Activated CD4-positive, alpha-beta T cell treated with anti-CD3 and anti-CD28 coated beads, Interleukin-2, amount 10 ng/mL, durations not matched to agents 24 days and 14 days (primary cell): ENCODE measurements at regions not wholly inside any gene's neighbourhood (a gene's known extent, or its start where the extent isn't known, plus 50 kb on each side); places are given as distances from the start of the nearest gene placed in this dataset.
"Not testable (repeated sequence)": the region's sequence is repeated elsewhere in the genome, so short reads cannot be mapped to it uniquely, and the experiment has no call there.

Source experiments
- DNase-seq: peaks from one replicate; pipeline ENCODE4 v3.0.0; 2022
- H3K27ac Mint-ChIP-seq: one replicate; pipeline ENCODE4 v1.8.0; 2022; ENCODE audit warnings: mild to moderate bottlenecking, mixed read lengths
- H3K27me3 Mint-ChIP-seq: one replicate; pipeline ENCODE4 v1.8.0; 2022; ENCODE audit warnings: mixed read lengths
- H3K36me3 Mint-ChIP-seq: one replicate; pipeline ENCODE4 v1.8.0; 2022; ENCODE audit warnings: low read depth, mild to moderate bottlenecking, mixed read lengths
- H3K4me1 Mint-ChIP-seq: one replicate; pipeline ENCODE4 v1.8.0; 2021; ENCODE audit warnings: mixed read lengths
- H3K4me3 Mint-ChIP-seq: one replicate; pipeline ENCODE4 v1.8.0; 2022; ENCODE audit warnings: mild to moderate bottlenecking, moderate library complexity, mixed read lengths
- H3K9me3 Mint-ChIP-seq: one replicate; pipeline ENCODE4 v1.8.0; 2021; ENCODE audit warnings: mixed read lengths
- intact Hi-C: fragments of 100-400 bp; cut with micrococcal nuclease; formaldehyde crosslinking; loops from one replicate; pipeline ENCODE4 v1.15.1; 2023

- no peaks in the 10 kb centered on the region for H3K9me3 Mint-ChIP-seq
- no peaks in the 10 kb centered on the region for H3K36me3 Mint-ChIP-seq
- DNase-seq, result no peak
- intact Hi-C loops, result no loop called here
- H3K27me3 Mint-ChIP-seq, result no peaks in the 10 kb centered on the region
- no peak overlapping the region for H3K27ac Mint-ChIP-seq
- no peaks in the 10 kb centered on the region for H3K4me1 Mint-ChIP-seq
- no peak overlapping the region for H3K4me3 Mint-ChIP-seq
Observed at GRCh38 chr12:129959889-129960288, 56.1 kb upstream of the TMEM132D start.

GRCh38 chr12:129961091-129961490 is 57.3 kb upstream of the TMEM132D start:
- Mint-ChIP-seq H3K36me3 (no peaks in the 10 kb centered on the region), H3K27me3 (no peaks in the 10 kb centered on the region), H3K9me3 (peaks cover 3% of the 10 kb centered on the region), H3K4me3 (no peak overlapping the region), H3K4me1 (no peaks in the 10 kb centered on the region), H3K27ac (no peak overlapping the region)
- intact Hi-C loops, result no loop called here
- DNase-seq, result no peak

GRCh38 chr12:129961856-129962255 is 58.0 kb upstream of the TMEM132D start:
- DNase-seq, result no peak
- intact Hi-C loops, result no loop called here
- H3K27me3 Mint-ChIP-seq, result no peaks in the 10 kb centered on the region
- H3K36me3 Mint-ChIP-seq, result no peaks in the 10 kb centered on the region
- H3K4me1 Mint-ChIP-seq, result no peaks in the 10 kb centered on the region
- H3K9me3 Mint-ChIP-seq, result peaks cover 3% of the 10 kb centered on the region
- no peak overlapping the region for H3K4me3 Mint-ChIP-seq
- no peak overlapping the region for H3K27ac Mint-ChIP-seq

GRCh38 chr12:129964300-129964699 is 60.5 kb upstream of the TMEM132D start:
- H3K9me3 Mint-ChIP-seq, result peaks cover 3% of the 10 kb centered on the region
- no peak overlapping the region for H3K4me3 Mint-ChIP-seq
- DNase-seq, result no peak
- H3K36me3 Mint-ChIP-seq, result no peaks in the 10 kb centered on the region
- H3K4me1 Mint-ChIP-seq, result no peaks in the 10 kb centered on the region
- no peak overlapping the region for H3K27ac Mint-ChIP-seq
- no peaks in the 10 kb centered on the region for H3K27me3 Mint-ChIP-seq
- intact Hi-C loops, result no loop called here

GRCh38 chr12:129964826-129965457 is 61.1 kb upstream of the TMEM132D start:
- H3K27ac Mint-ChIP-seq, result no peak overlapping the region
- no peaks in the 10 kb centered on the region for H3K27me3 Mint-ChIP-seq
- no peaks in the 10 kb centered on the region for H3K36me3 Mint-ChIP-seq
- peaks cover 3% of the 10 kb centered on the region for H3K9me3 Mint-ChIP-seq
- no peak overlapping the region for H3K4me3 Mint-ChIP-seq
- no peaks in the 10 kb centered on the region for H3K4me1 Mint-ChIP-seq
- intact Hi-C loops, result no loop called here
- no peak for DNase-seq

- H3K4me1 Mint-ChIP-seq, result no peaks in the 10 kb centered on the region
- H3K27ac Mint-ChIP-seq, result no peak overlapping the region
- no peaks in the 10 kb centered on the region for H3K27me3 Mint-ChIP-seq
- H3K4me3 Mint-ChIP-seq, result no peak overlapping the region
- H3K36me3 Mint-ChIP-seq, result no peaks in the 10 kb centered on the region
- H3K9me3 Mint-ChIP-seq, result peaks cover 3% of the 10 kb centered on the region
- intact Hi-C loops, result no loop called here
- DNase-seq, result no peak
Observed at GRCh38 chr12:129966146-129966995, 62.5 kb upstream of the TMEM132D start.

GRCh38 chr12:129971721-129972120 is 67.9 kb upstream of the TMEM132D start:
- H3K9me3 Mint-ChIP-seq, result no peaks in the 10 kb centered on the region

GRCh38 chr12:129973236-129973961 is 69.6 kb upstream of the TMEM132D start:
- Mint-ChIP-seq H3K36me3 (no peaks in the 10 kb centered on the region), H3K9me3 (no peaks in the 10 kb centered on the region), H3K4me3 (no peak overlapping the region), H3K27me3 (no peaks in the 10 kb centered on the region), H3K27ac (no peak overlapping the region), H3K4me1 (no peaks in the 10 kb centered on the region)
- DNase-seq, result no peak
- intact Hi-C loops, result no loop called here

More at GRCh38 chr12:129971721-129972120, 67.9 kb upstream of the TMEM132D start:
- Mint-ChIP-seq H3K36me3 (no peaks in the 10 kb centered on the region), H3K27me3 (no peaks in the 10 kb centered on the region), H3K27ac (no peak overlapping the region), H3K4me1 (no peaks in the 10 kb centered on the region), H3K4me3 (no peak overlapping the region)
- intact Hi-C loops, result no loop called here
- no peak for DNase-seq

- Mint-ChIP-seq H3K9me3 (no peaks in the 10 kb centered on the region), H3K4me1 (no peaks in the 10 kb centered on the region), H3K27me3 (no peaks in the 10 kb centered on the region), H3K36me3 (no peaks in the 10 kb centered on the region), H3K4me3 (no peak overlapping the region), H3K27ac (no peak overlapping the region)
- no peak for DNase-seq
- intact Hi-C loops, result no loop called here
Observed at GRCh38 chr12:129984106-129984505, 80.3 kb upstream of the TMEM132D start.

- Mint-ChIP-seq H3K27ac (no peak overlapping the region), H3K27me3 (no peaks in the 10 kb centered on the region), H3K4me1 (no peaks in the 10 kb centered on the region), H3K36me3 (no peaks in the 10 kb centered on the region), H3K9me3 (no peaks in the 10 kb centered on the region), H3K4me3 (no peak overlapping the region)
- intact Hi-C loops, result no loop called here
- DNase-seq, result no peak
Observed at GRCh38 chr12:129987841-129988240, 84.0 kb upstream of the TMEM132D start.

- no peak for DNase-seq
- H3K27ac Mint-ChIP-seq, result no peak overlapping the region
- H3K9me3 Mint-ChIP-seq, result no peaks in the 10 kb centered on the region
- intact Hi-C loops, result no loop called here
- no peaks in the 10 kb centered on the region for H3K4me1 Mint-ChIP-seq
- no peaks in the 10 kb centered on the region for H3K36me3 Mint-ChIP-seq
- no peaks in the 10 kb centered on the region for H3K27me3 Mint-ChIP-seq
- H3K4me3 Mint-ChIP-seq, result no peak overlapping the region
Observed at GRCh38 chr12:129994634-129995033, 90.8 kb upstream of the TMEM132D start.

GRCh38 chr12:129997239-129997638 is 93.4 kb upstream of the TMEM132D start:
- no peaks in the 10 kb centered on the region for H3K36me3 Mint-ChIP-seq
- intact Hi-C loops, result no loop called here
- H3K27me3 Mint-ChIP-seq, result no peaks in the 10 kb centered on the region
- H3K4me3 Mint-ChIP-seq, result no peak overlapping the region
- no peak for DNase-seq
- no peak overlapping the region for H3K27ac Mint-ChIP-seq
- no peaks in the 10 kb centered on the region for H3K9me3 Mint-ChIP-seq
- no peaks in the 10 kb centered on the region for H3K4me1 Mint-ChIP-seq

GRCh38 chr12:130004310-130004877 is 100.6 kb upstream of the TMEM132D start:
- H3K27me3 Mint-ChIP-seq, H3K4me1 Mint-ChIP-seq, intact Hi-C loops, H3K9me3 Mint-ChIP-seq, DNase-seq, H3K36me3 Mint-ChIP-seq, H3K4me3 Mint-ChIP-seq, H3K27ac Mint-ChIP-seq: not testable (repeated sequence)

- intact Hi-C loops, result no loop called here
- Mint-ChIP-seq H3K27ac (no peak overlapping the region), H3K4me1 (no peaks in the 10 kb centered on the region), H3K36me3 (no peaks in the 10 kb centered on the region), H3K4me3 (no peak overlapping the region), H3K27me3 (no peaks in the 10 kb centered on the region), H3K9me3 (no peaks in the 10 kb centered on the region)
- DNase-seq, result no peak
Observed at GRCh38 chr12:130007771-130008170, 103.9 kb upstream of the TMEM132D start.
